GM13976 (cell line): ENCODE measurements at regions not wholly inside any gene's neighbourhood (a gene's known extent, or its start where the extent isn't known, plus 50 kb on each side); places are given as distances from the start of the nearest gene placed in this dataset.
"Not testable (repeated sequence)": the region's sequence is repeated elsewhere in the genome, so short reads cannot be mapped to it uniquely, and the experiment has no call there.

ENCODE experiments used
- DNase-seq: peaks from one replicate; pipeline ENCODE4 v3.0.0; 2012; ENCODE audit warnings: low spot score
- in situ Hi-C: fragments of 300-500 bp; cut with MboI; formaldehyde crosslinking; loops from one replicate; pipeline ENCODE4 v1.12.0; 2022; ENCODE audit warnings: low sequenced_read_pairs, mixed read lengths, inconsistent platforms; ENCODE audit not compliant: unreplicated experiment
- TF ChIP-seq, protein P1 (sequence below): IDR thresholded peaks from 2 replicates; pipeline ENCODE4 v1.5.1; 2012; ENCODE audit warnings: borderline replicate concordance, mild to moderate bottlenecking; ENCODE audit not compliant: insufficient read depth; ENCODE audit errors: extremely low read depth, missing control alignments, control extremely low read depth

- no peak for DNase-seq
- in situ Hi-C loops, result no loop called here
- TF ChIP-seq, protein P1, sequence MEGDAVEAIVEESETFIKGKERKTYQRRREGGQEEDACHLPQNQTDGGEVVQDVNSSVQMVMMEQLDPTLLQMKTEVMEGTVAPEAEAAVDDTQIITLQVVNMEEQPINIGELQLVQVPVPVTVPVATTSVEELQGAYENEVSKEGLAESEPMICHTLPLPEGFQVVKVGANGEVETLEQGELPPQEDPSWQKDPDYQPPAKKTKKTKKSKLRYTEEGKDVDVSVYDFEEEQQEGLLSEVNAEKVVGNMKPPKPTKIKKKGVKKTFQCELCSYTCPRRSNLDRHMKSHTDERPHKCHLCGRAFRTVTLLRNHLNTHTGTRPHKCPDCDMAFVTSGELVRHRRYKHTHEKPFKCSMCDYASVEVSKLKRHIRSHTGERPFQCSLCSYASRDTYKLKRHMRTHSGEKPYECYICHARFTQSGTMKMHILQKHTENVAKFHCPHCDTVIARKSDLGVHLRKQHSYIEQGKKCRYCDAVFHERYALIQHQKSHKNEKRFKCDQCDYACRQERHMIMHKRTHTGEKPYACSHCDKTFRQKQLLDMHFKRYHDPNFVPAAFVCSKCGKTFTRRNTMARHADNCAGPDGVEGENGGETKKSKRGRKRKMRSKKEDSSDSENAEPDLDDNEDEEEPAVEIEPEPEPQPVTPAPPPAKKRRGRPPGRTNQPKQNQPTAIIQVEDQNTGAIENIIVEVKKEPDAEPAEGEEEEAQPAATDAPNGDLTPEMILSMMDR, result no peak
These were observed 128.3 kb downstream of the YIPF5 start for GRCh38 chr5:144042156-144042555.

DNA sequence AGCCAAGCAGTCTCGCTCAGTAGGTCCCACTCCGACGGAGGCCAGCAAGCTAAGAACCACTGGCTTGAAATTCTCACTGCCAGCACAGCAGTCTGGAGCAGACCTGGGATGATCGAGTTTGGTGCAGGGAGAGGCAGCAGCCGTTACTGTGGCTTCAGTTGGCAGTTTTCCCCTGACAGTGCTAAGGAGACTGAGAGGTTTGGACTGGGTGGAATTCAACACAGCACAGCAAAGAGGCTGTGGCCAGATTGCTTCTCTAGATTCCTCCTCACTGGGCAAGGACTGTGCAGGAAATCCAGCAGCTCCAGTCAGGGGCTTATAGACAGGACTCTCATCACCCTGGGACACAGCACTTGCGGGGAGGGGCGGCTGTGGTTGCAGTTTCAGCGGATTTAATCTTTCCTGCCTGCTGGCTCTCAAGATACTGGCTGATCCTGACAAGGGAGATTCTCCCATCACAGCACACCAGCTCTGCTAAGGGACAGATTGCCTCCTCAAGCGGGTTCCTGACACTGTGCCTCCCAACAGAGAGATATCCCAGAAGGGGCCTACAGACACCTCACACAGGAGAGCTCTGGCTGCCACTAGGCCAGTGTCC, 122.1 kb downstream of the YIPF5 start:
- no peak for DNase-seq
- TF ChIP-seq, protein P1, result no peak
- in situ Hi-C loops, result no loop called here

GRCh38 chr5:144055391-144055790, 115.1 kb downstream of the YIPF5 start:
- in situ Hi-C loops, result not testable (repeated sequence)

DNA sequence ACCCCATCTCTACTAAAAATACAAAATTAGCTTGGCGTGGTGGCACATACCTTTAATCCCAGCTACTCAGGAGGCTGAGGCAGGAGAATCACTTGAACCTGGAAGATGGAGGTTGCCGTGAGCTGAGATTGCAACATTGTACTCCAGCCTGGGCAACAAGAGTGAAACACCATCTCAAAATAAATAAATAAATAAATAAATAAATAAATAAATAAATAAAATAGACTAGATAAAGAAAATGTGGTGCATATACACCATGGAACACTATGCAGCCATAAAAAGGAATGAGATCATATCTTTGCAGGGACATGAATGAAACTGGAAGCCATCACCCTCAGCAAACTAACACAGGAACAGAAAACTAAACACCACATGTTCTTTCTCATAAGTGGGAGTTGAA, 110.4 kb downstream of the YIPF5 start:
- DNase-seq, in situ Hi-C loops: not testable (repeated sequence)

More at GRCh38 chr5:144055391-144055790, 115.1 kb downstream of the YIPF5 start:
- DNase-seq, result not testable (repeated sequence)

DNA sequence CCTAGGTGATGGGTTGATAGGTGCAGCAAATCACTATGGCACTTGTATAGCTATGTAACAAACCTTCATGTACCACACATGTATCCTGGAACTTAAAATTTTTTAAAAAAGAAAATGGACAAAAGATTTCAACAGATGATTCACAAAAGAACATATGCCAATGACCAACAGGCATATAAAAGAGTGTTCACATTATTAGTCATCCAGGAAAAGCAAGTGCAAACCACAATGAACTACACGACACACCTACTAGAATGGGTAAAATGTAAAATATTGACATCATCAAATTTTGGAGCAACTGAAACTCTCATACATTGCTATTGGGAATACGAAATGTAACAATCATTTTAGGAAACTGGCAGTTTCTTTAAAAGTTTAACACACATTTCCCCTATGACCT, 109.9 kb downstream of the YIPF5 start:
- TF ChIP-seq, protein P1, result no peak
- in situ Hi-C loops, result no loop called here
- no peak for DNase-seq

DNA sequence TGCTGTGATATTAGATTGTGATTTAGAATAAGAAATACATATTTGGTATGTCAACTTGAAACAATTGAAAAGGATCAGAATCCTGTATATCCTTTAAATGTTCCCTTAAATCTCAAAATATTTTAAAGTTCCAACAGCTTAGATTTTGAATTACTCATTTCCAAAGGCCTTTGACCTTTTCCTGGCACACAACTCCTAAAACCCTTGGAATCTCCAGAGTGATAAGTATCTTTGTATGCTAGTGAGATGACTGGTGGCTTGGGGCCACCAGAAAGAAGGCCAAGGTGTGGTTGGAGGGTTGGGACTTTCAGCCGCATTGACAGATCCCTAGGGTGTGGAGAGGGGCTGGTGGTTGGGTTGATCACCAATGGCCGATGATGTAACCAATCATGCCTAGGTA, 104.7 kb downstream of the YIPF5 start:
- no peak for DNase-seq
- in situ Hi-C loops, result no loop called here
- TF ChIP-seq, protein P1, result no peak

GRCh38 chr5:144072518-144072927, 97.9 kb downstream of the YIPF5 start:
- TF ChIP-seq, protein P1, result no peak
- DNase-seq, result no peak
- in situ Hi-C loops, result no loop called here

DNA sequence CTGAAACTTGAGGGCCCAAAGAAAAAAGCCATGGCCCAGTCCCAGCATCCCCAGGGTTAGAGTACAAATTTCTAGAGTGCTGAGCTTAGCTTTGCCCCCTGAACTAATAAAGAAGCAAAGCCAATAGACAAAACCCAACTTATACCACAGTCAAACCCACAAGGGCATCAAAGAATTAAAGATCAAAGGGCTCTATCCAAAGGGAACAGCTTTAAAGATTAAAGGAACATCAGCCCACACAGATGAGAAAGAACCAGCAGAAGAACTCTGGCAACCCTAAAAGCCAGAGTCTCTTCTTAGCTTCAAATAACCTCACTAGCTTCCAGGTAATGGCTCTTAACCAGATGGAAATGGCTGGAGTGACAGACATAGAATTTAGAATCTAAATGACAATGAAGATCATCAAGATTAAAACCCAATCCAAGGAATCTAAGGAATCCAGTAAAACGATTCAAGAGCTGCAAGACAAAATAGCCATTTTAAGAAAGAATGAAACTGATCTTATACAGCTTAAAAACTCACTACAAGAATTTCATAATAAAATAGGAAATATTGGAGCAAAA, 93.9 kb downstream of the YIPF5 start:
- TF ChIP-seq, protein P1, result no peak
- no peak for DNase-seq
- in situ Hi-C loops, result no loop called here
